ENCODE measurements at regions not wholly inside any gene's neighbourhood (a gene's known extent, or its start where the extent isn't known, plus 50 kb on each side); places are given as distances from the start of the nearest gene placed in this dataset.

DNA sequence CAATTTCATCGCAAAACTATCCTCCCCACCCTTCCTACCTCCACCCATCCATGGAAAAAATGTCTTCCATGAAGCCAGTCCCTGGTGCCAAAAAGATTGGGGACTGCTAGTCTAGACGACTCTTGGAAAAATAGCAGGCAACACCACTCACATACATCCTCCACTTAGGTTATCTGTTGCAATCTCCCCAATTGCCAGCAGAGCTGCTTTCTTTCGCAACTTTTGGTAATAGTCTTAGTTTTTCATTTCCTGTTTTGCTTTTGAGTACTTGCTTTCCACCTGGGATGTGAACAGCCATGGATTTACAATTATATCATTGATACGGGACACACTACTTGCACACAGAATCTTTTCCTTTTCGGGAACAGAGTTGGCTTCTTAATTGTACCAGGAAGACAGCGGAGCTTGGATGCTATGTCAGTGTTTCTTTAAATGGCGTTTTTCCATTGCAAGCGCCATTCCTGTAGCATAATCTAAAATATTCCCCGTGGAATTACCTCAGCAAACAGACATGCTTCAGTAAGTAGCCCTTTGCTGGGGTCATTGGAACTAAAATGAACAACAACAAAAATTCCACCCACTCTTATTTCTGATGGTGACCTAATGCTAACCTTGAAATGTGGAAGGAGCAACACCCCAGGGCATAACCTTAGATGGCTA is 183.3 kb upstream of the ADGRL2 start:
- DNase-seq (ENCODE audit: low spot score) = no peak

DNA sequence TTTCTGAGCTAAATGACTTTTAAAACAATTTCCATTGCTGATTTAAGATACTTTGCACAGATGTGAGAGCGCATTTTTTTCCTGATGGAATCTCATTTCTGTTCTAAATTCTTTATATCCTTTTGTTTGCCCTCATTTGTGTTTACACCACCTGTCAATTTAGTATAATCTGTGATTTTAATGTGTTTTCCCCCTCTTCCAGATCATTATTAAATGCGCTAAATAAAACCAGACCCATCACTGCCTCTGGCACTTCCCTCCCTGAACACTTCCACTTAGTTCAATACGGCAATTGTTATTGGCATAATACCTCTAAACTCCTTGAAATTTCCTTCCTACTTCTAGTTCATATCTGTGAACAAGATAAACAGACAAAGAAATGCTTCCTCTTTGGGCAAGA is 186.9 kb upstream of the ADGRL2 start:
- no peak for DNase-seq (ENCODE audit: low spot score)

DNA sequence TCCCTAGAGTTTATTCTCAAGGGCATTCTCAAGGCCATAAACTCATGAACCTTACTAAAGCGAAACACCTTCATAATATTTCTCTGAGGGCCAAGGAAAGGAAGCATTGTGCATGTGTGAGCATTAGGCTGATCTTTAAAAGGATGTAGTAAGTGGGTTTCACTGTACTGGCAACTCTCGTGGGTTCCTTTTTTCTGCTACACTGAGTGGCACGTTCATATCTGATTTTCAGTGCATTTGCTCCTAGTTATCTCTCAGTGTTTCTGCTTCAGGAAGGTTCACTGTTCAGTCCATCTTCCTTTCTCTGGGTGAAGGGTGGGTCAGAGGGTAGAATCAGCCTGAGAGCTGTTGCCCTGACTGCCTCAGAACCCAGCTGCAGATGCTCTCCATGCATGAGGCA is 192.8 kb upstream of the ADGRL2 start:
- DNase-seq (ENCODE audit: low spot score) = no peak

DNA sequence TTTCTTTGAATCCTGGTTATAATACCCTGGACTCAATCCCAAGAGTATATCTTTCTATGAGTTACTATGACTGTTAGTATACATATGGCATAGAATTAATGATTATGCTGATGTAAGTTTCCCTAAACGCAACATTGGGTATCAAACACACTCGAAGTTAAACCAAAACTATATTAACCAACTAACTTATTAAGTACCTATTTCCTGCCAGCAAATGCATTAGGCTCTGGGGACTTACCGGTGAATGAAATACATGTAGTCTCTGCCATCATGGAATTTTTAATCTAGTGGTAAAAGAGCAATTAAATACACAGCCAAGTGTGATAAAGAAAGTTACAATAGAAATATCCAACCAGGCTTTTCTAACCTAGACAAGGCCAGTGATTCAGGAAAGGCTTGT is 193.6 kb upstream of the ADGRL2 start:
- no peak for DNase-seq (ENCODE audit: low spot score)

DNA sequence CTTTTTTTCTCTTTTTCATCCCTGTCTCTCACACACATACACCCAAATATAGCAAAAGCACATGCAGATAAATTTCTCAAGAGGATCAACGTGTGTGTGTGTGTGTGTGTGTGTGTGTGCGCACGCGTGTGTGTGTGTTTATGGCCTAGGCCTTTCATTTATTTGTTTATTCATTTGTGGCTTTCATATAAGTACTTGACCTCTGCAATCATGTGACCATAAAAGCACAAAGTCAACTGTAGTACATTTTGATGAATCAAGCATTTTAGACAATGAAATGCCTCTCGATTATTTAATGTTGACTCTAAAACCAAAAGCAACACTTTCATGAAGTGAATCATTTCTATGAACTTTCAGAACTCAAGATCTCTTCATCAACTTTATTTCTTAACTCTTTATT is 194.1 kb upstream of the ADGRL2 start:
- no peak for DNase-seq (ENCODE audit: low spot score)

DNA sequence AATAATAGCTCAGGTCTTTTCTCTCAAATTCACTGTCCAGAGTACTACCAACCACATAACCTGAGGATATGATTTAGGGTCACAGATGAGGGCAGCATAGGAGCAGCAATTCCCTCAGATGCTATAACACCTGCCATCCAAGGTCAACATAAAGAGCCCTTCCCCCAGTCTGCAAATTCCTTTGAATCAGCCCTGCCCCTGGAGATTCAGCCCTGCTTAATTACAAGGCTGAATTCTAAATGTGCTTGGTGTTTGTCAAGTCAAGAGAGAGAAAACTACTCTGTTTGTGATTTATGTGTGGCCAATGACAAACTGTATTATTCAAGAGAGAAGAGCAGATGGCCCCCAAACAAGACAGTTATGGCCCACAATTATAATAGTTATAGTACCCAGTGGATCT is 195.7 kb upstream of the ADGRL2 start:
- no peak for DNase-seq (ENCODE audit: low spot score)

DNA sequence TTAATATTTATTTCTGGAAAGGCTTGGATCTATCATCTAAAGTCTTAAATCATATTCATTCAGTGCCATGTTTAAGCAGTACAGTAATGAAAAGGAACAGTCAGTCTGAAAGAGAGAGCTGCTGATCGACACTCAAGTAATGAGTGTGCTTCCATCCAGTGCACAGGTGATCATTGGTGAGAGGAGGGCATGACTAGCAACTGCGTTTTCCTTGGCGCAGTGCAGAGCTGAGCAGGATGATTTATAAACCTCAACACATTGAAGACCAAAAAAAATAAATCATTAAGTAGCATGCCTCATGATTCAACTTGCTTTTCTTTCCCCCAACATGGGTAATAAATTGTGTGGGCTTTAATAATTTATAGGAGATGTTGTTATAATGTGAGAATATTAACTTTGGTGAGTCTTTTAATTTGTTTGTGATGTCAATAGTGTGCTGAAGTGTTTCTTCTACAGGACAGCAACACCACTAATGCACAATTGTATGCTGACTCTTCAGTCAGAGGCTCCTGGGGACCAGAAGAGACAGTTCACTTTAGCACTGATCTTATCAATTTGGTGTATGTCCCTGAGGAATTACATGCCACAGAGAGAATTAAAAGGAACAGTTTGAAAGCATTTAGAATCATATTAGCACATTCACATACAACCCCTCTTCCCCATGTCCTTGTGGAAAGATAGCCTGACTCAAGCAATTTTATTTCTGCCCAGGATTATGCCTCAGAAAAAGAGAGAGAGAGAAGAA is 199.7 kb upstream of the ADGRL2 start:
- no peak for DNase-seq (ENCODE audit: low spot score)

DNA sequence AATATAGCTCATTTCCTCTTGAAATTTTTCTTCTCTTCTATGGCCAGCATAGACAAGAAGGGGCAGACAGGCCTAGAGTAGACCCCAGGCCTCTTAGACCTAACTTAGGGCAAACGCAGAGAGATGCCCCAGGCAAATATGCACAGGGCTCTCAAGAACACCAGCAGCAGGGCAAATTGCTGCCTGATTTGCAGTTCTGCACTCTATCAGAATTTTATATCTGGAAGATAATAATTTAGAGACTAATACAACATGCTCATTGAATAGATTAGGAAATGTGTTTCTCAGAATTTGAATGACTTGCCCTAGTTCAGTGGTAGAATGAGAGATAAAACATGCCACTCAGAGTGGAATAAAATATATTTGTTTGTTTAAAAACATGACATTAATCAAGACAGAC is 200.4 kb upstream of the ADGRL2 start:
- DNase-seq (ENCODE audit: low spot score) = no peak

DNA sequence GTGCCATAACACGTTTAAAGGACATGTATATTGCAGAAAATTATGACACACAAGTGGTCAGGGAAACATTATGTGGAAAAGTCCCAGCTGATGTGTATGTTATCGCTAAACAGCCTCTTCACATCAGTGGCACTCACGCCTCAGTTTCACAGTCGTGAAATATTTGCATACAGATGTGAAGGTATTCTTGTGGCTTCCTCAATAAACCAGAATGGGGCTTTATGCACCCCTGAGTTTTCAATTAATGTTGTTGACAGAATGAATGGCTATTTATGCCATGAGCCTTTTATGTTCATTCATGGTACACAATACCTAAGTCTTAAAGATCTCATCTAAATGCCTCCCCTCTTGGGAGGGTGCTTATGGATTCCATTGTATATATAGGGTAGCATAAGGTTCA is 202.1 kb upstream of the ADGRL2 start:
- DNase-seq (ENCODE audit: low spot score) = no peak

DNA sequence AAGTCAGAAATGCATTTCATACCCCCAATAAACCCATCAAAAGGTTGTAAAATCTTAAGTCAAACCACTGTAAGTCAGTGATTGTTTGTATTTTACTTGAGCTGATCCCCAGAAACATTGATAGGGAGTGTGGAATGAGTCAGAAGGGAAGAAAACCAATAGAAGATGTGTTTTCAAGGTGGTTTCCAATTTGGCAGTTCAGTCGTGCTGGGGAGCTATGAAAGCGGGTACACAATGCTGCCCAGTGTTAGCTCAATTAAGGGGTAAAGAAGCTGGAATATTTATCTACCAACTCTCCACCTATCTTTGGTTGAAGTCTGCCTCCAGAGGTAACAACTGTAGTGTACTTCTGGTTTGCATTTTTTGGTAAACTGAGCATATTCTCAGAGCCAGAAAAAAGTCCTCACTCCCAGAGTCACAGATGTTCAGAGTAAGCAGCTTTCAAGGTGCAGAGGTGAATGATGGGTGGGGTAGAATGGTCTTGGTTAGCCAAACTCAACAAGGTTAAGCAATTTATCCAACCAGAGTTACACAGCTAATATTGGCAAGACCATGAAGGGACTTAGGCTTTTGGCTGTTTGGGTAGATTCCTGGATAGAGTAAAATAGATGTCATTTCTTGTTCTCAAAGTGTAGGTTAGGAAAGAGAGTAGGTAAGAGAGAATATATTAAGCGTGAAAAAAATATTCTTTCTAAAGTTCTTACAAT is 202.9 kb upstream of the ADGRL2 start:
- no peak for DNase-seq (ENCODE audit: low spot score)

DNA sequence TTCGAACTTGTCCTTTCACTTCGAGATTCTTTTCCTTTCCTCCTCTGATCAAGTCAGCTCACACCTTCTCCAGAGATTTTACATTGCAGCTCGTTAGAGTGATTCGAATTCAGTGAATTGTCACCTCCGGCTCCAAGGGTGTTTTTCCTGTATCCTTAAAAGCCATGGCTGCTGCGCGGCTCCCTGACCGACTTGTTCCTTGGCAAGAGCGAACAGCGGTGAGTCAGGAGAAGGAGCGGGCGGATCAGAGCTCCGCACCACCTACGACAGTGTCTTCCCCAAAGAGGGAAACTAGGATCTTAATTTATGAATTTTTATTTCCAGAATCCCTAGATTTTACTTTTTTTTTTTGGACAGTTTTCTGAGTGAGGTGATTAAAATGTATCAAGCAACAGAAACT is 204.4 kb upstream of the ADGRL2 start:
- DNase-seq (ENCODE audit: low spot score) = no peak

DNA sequence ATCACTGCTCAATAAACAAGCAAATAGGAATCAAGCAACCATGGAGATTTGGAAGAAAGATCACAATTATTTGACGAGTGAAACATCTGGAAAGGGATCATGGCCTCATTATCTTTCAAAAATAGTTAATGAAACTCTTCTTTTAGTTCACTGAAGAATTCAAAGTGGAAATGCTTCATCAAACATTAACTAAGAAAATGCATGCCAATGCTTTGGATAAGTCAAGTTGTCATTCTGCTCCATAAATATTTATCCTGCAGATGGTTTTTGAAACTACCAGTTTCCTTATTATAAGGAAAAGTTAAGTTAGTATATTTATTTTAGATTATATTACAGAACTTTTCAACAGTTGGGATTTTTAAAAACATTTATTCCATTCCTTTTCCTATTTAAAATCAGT is 206.5 kb upstream of the ADGRL2 start:
- no peak for DNase-seq (ENCODE audit: low spot score)

DNA sequence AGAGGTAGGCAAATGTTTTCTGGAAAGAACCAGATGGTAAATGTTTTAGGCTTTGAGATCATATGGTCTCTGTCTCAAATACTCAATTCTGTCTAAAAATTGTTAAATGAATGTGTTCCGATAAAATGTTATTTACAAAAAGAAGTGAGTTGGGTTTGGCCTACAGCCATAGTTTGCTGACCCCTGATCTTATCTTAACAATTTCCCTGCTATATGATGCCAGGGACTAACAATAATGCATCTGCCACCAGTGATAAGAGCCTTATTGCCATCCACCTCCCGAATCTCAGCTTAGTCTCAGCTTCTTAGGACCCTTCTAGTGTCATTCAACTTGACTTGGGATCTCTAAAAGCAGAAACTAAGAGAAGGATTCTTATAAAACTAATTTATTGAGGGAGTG is 208.5 kb upstream of the ADGRL2 start:
- no peak for DNase-seq (ENCODE audit: low spot score)

DNA sequence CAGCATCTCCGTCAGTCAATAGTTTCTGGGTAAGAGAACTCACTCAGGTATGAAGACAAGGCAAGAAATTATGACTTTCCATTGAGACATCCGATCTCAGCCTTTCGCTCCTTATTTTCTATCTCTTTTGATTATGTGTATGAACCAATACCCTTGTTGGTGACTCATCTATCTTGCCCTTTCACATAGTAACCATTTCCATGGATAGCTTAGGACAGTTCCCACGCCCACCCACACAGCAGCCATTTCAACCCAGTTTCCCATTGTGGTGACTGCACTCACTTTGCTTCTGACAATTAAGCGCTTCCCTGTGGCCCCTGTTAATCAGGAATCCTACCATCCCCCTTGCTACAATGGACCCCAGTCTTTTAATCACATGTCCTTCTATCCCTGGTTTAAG is 210.6 kb upstream of the ADGRL2 start:
- DNase-seq (ENCODE audit: low spot score) = no peak

DNA sequence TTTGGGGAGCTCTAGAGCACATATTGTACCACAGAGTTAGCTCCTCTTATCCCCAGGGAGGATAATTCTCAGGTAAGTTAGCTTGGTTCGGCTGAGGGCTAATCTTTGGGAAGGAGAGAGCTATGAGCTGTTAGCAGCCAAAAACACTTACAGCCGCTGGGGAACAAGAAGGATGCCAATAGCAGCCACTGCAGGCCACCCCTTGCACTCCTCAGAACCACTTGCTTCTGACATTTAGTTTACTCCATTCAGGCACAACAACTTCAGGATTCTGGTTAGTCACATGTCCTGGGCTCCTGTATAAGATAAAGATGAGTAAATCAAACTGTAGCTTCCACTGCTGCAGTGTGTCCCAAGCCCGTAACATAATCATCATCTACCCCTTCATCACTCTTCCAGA is 212.6 kb upstream of the ADGRL2 start:
- no peak for DNase-seq (ENCODE audit: low spot score)

DNA sequence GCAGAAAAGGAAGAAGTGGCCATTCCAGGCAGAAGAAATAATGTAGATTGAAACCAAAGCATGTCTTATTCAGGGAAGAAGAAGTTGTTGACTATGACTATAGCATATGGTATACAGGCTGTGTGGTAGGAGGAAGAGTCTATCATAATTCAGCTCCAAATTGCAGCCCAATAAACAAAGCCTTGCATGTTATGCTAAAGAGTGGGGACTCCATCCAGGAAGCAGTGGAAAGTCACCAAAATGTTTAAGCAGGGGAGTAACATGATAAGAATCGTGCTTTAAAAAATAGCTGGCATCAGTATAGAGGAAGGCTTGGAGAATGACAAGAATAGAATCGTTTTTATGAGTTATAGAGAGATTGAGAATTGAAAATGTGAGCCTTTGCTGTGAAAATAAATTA is 213.3 kb upstream of the ADGRL2 start:
- DNase-seq (ENCODE audit: low spot score) = no peak

DNA sequence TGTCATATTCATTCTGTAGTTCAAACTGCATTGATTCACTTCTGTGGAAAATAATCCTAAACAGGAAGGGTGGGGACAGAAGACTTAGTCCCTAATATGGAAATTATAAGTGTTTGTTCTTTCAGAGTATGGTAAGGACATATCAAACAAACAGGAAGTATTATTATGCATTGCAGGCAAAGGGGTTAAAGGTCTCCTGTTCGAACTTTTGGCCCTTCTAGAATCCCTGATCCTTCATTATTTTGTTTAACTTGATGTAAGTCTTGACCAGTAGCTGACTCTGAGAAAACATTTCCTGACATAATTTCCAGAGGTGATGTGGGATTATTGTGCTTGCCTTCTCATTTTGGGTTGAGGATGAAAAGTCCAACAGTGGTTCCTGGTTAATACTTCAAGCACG is 215.4 kb upstream of the ADGRL2 start:
- DNase-seq (ENCODE audit: low spot score) = no peak

DNA sequence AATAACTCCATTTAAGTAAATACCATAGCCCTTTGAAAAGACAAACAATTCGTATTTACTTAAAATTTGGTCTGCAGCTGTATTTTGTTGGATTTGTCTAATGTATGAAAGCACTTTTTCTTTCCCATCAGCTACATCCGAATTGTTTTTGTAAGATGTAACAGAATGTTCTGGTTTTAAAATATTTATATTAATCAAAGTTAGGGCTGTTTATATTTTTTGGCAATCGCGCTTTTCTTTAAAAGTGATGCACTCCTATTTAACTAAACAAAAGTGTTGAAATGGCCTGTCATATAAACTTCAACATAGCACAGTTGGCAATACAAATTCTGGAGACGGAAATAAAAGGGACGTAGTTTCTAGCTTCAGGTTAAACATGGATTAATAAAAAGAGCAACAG is 216.3 kb upstream of the ADGRL2 start:
- no peak for DNase-seq (ENCODE audit: low spot score)

DNA sequence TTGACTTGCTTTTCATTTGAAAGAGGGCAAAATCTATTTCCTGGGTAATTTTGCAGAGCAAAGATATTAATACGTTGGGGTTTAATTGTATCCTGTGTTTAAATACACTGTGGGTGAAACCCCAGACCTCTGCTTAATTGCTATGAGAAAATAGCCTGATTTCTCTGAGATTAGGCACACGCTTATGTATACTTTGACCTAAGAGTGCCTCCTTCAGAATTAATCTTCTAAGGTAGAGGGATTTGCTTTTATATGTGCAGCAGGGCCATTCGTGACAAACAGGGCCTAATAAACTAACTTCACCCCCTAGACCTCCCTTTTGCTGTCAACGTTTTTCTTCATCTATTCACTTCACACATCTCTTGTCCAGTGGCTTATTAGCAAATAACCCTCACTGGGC is 216.9 kb upstream of the ADGRL2 start:
- DNase-seq (ENCODE audit: low spot score) = no peak

DNA sequence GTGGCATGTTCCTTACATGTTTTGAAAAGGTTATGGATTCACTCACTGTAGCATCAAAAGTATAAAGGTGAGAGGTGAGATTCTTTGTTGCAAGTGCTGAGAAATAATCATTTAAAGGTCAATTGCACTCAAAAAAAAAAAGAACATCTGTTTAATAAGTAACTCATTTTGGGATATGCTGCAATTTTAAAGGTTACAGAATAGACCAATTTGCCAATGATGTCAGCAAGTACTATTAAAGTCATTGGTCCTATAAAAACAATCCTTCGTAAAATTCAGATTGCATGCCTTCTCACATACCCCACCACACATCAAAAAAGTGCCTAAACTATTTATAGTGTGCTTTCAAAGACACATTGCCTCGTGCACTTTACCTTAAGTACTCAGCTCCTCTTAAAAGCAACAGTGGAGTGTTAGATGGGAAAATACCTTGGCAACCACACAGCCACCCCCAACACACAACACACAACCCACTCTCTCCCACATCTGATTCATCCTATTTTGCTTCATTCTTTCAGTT is 218.2 kb upstream of the ADGRL2 start:
- DNase-seq (ENCODE audit: low spot score) = no peak

DNA sequence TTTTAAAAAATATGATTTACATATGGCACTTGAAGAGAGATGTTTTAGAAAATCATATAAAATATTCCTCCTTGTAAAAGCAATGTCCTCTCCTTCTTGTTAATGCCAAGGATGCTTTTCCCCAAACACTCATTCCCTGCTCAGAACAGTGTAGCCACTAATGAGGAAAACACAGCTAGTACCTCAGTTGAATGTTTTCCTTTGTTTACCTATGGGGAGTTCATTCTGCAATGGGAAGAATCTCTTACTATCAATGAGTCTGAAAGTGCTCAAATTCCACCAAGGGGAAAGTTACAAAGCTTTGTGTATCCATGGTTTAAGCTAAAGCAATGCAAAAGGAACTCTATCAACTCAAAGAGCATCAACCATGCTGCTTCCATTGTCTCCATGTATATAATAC is 221.9 kb upstream of the ADGRL2 start:
- DNase-seq (ENCODE audit: low spot score) = no peak

DNA sequence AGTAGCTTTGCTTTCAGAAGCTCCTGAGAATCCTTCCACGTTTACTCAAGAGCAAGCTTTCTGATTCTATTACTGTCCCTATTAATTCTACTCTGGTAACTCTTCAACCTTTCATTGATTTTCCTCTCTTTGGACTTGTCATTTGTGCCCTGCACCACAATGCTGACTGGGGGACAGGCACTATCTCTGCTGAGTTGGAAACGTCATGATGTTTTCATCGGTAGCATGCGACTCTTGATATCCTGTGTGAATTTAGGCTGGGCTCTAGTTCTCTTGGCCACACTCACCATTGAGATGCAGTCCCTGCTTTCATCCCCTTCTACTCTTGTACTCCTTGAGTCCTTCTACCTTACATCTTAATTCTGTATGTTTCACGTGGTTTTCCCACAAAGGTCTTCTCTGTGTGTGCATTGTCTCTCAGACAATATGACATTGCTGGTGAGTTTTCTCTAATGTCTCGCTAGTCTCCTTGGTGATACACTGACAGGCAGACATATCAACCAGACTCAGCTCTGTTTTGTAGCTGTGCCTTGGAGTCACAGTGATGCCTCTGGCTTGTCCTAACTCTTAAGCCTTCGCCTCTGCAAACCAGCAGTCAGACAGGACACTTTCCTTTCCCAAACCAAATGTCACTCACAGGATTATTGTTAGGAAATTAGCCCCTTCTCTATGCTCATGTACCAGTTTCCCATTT is 223.6 kb upstream of the ADGRL2 start:
- no peak for DNase-seq (ENCODE audit: low spot score)

DNA sequence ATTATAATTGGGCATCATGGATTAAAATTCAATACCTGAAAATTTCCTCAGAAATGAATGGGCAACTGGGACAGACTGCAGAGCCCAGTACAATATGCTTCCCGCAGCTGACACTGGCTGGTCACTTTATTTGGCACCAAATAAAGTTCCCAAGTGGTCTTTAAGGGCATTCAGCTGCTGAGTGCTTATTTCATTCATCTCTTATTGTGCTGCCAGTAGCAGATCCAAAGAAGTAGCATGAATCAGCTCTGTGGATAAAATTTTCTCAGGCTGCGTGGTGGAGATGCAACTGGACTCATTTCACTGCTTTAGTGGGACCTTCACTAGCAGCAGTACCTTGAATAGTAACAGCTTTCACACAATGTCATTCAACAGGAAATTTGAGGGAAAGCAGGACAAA is 226.3 kb upstream of the ADGRL2 start:
- no peak for DNase-seq (ENCODE audit: low spot score)

All from activated CD4-positive, alpha-beta T cell treated with anti-CD3 and anti-CD28 coated beads, Interleukin-2, Interleukin-4, amounts not matched to agents 100 ng/mL and 50 ng/mL, durations not matched to agents 16 hours and 8 hours (primary cell).